ENCODE measurements at regions not wholly inside any gene's neighbourhood (a gene's known extent, or its start where the extent isn't known, plus 50 kb on each side); places are given as distances from the start of the nearest gene placed in this dataset.

DNA sequence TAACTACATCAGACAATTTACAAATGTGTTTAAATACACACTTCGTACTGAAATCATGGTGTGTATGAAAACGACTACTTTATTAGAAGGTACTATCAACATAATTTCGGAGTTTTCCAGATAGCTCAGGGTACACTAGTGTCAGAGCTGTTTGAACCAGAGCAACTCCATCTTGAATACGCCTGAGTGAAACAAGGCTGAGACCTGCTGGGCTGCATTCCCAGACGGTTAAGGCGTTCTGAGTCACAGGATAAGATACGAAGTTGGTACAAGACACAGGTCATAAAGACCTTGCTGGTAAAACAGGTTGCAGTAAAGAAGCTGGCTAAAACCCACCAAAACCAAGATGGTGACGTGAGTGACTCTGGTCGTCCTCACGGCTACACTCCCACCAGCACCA is 167.6 kb downstream of the THBS2 start:
- DNase-seq (ENCODE audit: low spot score): no peak
- peaks cover 1 to 6% (median 3%) of the 10 kb centered on the region in 4 donors for H3K9me3 ChIP-seq (ENCODE audit: control insufficient read depth in 4 of 4, low read length in 3 of 4)
- H3K4me3 ChIP-seq (ENCODE audit: low read depth in 1 of 3, low read length in 3 of 3): no peak overlapping the region
- no peaks in the 10 kb centered on the region for H3K27me3 ChIP-seq (ENCODE audit: control insufficient read depth in 4 of 4, insufficient read depth in 4 of 4, low read length in 3 of 4)
- WGBS: 84% methylated on average over 10 of the region's 10 CpGs
- H3K9ac ChIP-seq (ENCODE audit: low read depth in 1 of 2, low read length in 2 of 2): no peak overlapping the region
- no peak for TF ChIP-seq HNF4G (IDR thresholded peaks at IDR 0.05)
- no peak for TF ChIP-seq NR2F2 (IDR thresholded peaks at IDR 0.05)
- no peak for TF ChIP-seq ZBTB33 (IDR thresholded peaks at IDR 0.05)
- TF ChIP-seq MAX (IDR thresholded peaks at IDR 0.05): no peak
- TF ChIP-seq TAF1 (conservative IDR thresholded peaks at IDR 0.05): no peak
- TF ChIP-seq SP1 (IDR thresholded peaks at IDR 0.05): no peak
- no peak for TF ChIP-seq FOXA1 (IDR thresholded peaks at IDR 0.05)
- TF ChIP-seq YY1 (IDR thresholded peaks at IDR 0.05): no peak
- no peak for TF ChIP-seq CTCF (IDR thresholded peaks at IDR 0.05; ENCODE audit: low read depth, low read length, missing input control)
- H3K27ac ChIP-seq (ENCODE audit: low read depth in 1 of 2, low read length in 2 of 2): no peak overlapping the region
- no peaks in the 10 kb centered on the region for H3K4me1 ChIP-seq (ENCODE audit: control insufficient read depth in 4 of 4, insufficient read depth in 4 of 4, low read length in 3 of 4)
- H3K36me3 ChIP-seq (ENCODE audit: control insufficient read depth in 4 of 4, insufficient read depth in 3 of 4, low read depth in 1 of 4, low read length in 3 of 4): no peaks in the 10 kb centered on the region

- TF ChIP-seq NR2F2 (IDR thresholded peaks at IDR 0.05) (no peak), YY1 (IDR thresholded peaks at IDR 0.05) (no peak), ZBTB33 (IDR thresholded peaks at IDR 0.05) (no peak), ATF3 (IDR thresholded peaks at IDR 0.05) (no peak), RAD21 (IDR thresholded peaks at IDR 0.05) (no peak), SP1 (IDR thresholded peaks at IDR 0.05) (no peak), FOXA2 (IDR thresholded peaks at IDR 0.05) (no peak), HNF4G (IDR thresholded peaks at IDR 0.05) (no peak), EGR1 (IDR thresholded peaks at IDR 0.05; ENCODE audit: low read depth in 2 of 2) (no peak), TAF1 (conservative IDR thresholded peaks at IDR 0.05) (no peak), FOXA1 (IDR thresholded peaks at IDR 0.05) (no peak), RXRA (IDR thresholded peaks at IDR 0.05) (no peak), HNF4A (conservative IDR thresholded peaks at IDR 0.05) (no peak), GABPA (IDR thresholded peaks at IDR 0.05 in 1 of 2, conservative IDR thresholded peaks at IDR 0.05 in 1 of 2) (no peak), MAX (IDR thresholded peaks at IDR 0.05) (no peak), CTCF (IDR thresholded peaks at IDR 0.05; ENCODE audit: low read depth, low read length, missing input control) (no peak)
- TF ChIP-seq, protein P1, sequence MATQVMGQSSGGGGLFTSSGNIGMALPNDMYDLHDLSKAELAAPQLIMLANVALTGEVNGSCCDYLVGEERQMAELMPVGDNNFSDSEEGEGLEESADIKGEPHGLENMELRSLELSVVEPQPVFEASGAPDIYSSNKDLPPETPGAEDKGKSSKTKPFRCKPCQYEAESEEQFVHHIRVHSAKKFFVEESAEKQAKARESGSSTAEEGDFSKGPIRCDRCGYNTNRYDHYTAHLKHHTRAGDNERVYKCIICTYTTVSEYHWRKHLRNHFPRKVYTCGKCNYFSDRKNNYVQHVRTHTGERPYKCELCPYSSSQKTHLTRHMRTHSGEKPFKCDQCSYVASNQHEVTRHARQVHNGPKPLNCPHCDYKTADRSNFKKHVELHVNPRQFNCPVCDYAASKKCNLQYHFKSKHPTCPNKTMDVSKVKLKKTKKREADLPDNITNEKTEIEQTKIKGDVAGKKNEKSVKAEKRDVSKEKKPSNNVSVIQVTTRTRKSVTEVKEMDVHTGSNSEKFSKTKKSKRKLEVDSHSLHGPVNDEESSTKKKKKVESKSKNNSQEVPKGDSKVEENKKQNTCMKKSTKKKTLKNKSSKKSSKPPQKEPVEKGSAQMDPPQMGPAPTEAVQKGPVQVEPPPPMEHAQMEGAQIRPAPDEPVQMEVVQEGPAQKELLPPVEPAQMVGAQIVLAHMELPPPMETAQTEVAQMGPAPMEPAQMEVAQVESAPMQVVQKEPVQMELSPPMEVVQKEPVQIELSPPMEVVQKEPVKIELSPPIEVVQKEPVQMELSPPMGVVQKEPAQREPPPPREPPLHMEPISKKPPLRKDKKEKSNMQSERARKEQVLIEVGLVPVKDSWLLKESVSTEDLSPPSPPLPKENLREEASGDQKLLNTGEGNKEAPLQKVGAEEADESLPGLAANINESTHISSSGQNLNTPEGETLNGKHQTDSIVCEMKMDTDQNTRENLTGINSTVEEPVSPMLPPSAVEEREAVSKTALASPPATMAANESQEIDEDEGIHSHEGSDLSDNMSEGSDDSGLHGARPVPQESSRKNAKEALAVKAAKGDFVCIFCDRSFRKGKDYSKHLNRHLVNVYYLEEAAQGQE (IDR thresholded peaks at IDR 0.05): no peak
- no peak overlapping the region for H3K9ac ChIP-seq (ENCODE audit: low read depth in 1 of 2, low read length in 2 of 2)
- H3K4me3 ChIP-seq (ENCODE audit: low read depth in 1 of 3, low read length in 3 of 3): no peak overlapping the region
- no peak for DNase-seq (ENCODE audit: low spot score)
- H3K27me3 ChIP-seq (ENCODE audit: control insufficient read depth in 4 of 4, insufficient read depth in 4 of 4, low read length in 3 of 4): no peaks in the 10 kb centered on the region
- H3K27ac ChIP-seq (ENCODE audit: low read depth in 1 of 2, low read length in 2 of 2): no peak overlapping the region
- H3K36me3 ChIP-seq (ENCODE audit: control insufficient read depth in 4 of 4, insufficient read depth in 3 of 4, low read depth in 1 of 4, low read length in 3 of 4): no peaks in the 10 kb centered on the region
- H3K9me3 ChIP-seq (ENCODE audit: control insufficient read depth in 4 of 4, low read length in 3 of 4): peaks cover 0 to under 1% (median 0%) of the 10 kb centered on the region in 4 donors
- H3K4me1 ChIP-seq (ENCODE audit: control insufficient read depth in 4 of 4, insufficient read depth in 4 of 4, low read length in 3 of 4): no peaks in the 10 kb centered on the region
- 74% methylated on average over 6 of the region's 6 CpGs for WGBS
Observed at GRCh38 chr6:169085466-169085865, 168.2 kb downstream of the THBS2 start.

Data from liver (tissue), 8 donors.